Esophagus muscularis mucosa (tissue), 3 donors: ENCODE measurements at regions not wholly inside any gene's neighbourhood (a gene's known extent, or its start where the extent isn't known, plus 50 kb on each side); places are given as distances from the start of the nearest gene placed in this dataset.

Experiments
- POLR2A ChIP-seq: fragments of 450-650 bp; IDR thresholded peaks from one replicate; pipeline ENCODE4 v1.6.1; 2017; ENCODE audit warnings: antibody characterized with exemption, moderate library complexity, mild to moderate bottlenecking, low read depth
- TF ChIP-seq, protein P1 (sequence below), 3 experiments: fragments of 200-600 bp in 2 of 3; fragments of 450-650 bp in 1 of 3; sonication (generic) in 2 of 3; IDR thresholded peaks; one replicate each; pipeline ENCODE4 v1.5.1; 2017 to 2019; ENCODE audit warnings: antibody characterized with exemption in 3 of 3, mild to moderate bottlenecking in 2 of 3, moderate library complexity in 1 of 3

DNA sequence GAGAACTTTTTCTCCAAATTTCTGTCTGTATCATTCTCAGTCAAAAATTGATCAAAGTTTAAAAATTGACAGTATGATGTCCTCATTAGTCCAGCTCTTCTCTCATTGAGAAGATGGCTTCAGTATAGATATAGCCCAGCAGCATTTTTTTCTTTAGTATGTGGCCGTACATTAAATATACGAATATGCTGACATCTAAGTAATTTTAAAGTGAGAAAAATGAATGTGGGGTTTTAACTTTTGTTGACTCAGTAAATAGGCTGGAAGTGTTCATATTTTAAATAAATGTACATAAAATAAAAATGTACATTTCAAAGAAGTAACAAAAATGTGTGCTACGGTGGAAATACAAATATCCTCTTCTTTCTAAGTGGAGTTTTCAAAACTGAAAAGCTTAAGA is 123.5 kb upstream of the PKN2 start:
- TF ChIP-seq POLR2A = no peak
- TF ChIP-seq, protein P1, sequence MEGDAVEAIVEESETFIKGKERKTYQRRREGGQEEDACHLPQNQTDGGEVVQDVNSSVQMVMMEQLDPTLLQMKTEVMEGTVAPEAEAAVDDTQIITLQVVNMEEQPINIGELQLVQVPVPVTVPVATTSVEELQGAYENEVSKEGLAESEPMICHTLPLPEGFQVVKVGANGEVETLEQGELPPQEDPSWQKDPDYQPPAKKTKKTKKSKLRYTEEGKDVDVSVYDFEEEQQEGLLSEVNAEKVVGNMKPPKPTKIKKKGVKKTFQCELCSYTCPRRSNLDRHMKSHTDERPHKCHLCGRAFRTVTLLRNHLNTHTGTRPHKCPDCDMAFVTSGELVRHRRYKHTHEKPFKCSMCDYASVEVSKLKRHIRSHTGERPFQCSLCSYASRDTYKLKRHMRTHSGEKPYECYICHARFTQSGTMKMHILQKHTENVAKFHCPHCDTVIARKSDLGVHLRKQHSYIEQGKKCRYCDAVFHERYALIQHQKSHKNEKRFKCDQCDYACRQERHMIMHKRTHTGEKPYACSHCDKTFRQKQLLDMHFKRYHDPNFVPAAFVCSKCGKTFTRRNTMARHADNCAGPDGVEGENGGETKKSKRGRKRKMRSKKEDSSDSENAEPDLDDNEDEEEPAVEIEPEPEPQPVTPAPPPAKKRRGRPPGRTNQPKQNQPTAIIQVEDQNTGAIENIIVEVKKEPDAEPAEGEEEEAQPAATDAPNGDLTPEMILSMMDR (IDR thresholded peaks at IDR 0.05) = no peak
